T-helper 17 cell (primary cell): ENCODE measurements at regions not wholly inside any gene's neighbourhood (a gene's known extent, or its start where the extent isn't known, plus 50 kb on each side); places are given as distances from the start of the nearest gene placed in this dataset.
"Not testable (repeated sequence)": the region's sequence is repeated elsewhere in the genome, so short reads cannot be mapped to it uniquely, and the experiment has no call there.

Experiments
- ATAC-seq: fragments of 150-1000 bp; cut with Tn5 transposase; 2 replicates; pipeline ENCODE4 v1.10.0; 2021; ENCODE audit warnings: mild to moderate bottlenecking, moderate library complexity
- DNase-seq, 3 donors: peaks; one replicate each; pipeline versions ENCODE4 v3.0.0 to v3.0.0-alpha.2; 2020 to 2021
- H3K9me3 ChIP-seq: one replicate; pipeline ENCODE4 v1.7.0; 2013; ENCODE audit warnings: low read length, mild to moderate bottlenecking; ENCODE audit not compliant: control insufficient read depth, poor library complexity, severe bottlenecking
- H3K27ac Mint-ChIP-seq: one replicate; pipeline ENCODE4 v1.8.0; 2022; ENCODE audit warnings: mild to moderate bottlenecking, moderate library complexity, mixed read lengths
- H3K27me3 Mint-ChIP-seq: one replicate; pipeline ENCODE4 v1.8.0; 2022; ENCODE audit warnings: mixed read lengths
- H3K36me3 Mint-ChIP-seq: one replicate; pipeline ENCODE4 v1.8.0; 2022; ENCODE audit warnings: low read depth, mixed read lengths
- H3K4me1 Mint-ChIP-seq: one replicate; pipeline ENCODE4 v1.8.0; 2022; ENCODE audit warnings: mild to moderate bottlenecking, mixed read lengths
- H3K4me3 Mint-ChIP-seq: one replicate; pipeline ENCODE4 v1.8.0; 2022; ENCODE audit warnings: mild to moderate bottlenecking, moderate library complexity, mixed read lengths

GRCh38 chr6:27854421-27854820, 57.8 kb downstream of the OR2B2 start:
- no peaks in the 10 kb centered on the region for H3K4me1 Mint-ChIP-seq
- no peak for DNase-seq
- H3K27ac Mint-ChIP-seq = no peak overlapping the region

DNA sequence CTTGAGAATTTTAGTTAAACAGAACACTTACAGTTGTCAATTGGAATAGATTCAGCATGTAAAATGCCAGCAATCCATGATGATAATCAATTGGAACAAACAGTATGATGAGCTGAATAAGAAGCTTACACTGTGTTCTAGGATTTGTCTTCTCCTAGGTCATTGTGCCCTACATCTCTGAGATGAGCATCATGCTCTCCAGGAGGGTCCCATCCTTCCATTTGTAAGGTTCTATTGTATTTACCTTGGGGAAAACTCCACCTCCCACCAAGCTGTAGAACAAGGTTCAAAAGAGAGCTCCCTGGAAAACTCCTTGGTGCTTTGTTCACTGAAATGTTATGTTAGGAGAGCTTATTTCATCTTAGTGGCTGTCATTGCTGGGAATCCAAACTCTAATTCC, 60.8 kb downstream of the OR2B2 start:
- no peak for DNase-seq
- peaks cover 10% of the 10 kb centered on the region for H3K27me3 Mint-ChIP-seq
- no peak overlapping the region for H3K27ac Mint-ChIP-seq
- no peaks in the 10 kb centered on the region for H3K4me1 Mint-ChIP-seq
- H3K36me3 Mint-ChIP-seq = no peaks in the 10 kb centered on the region
- H3K9me3 ChIP-seq = no peaks in the 10 kb centered on the region
- no peak overlapping the region for H3K4me3 Mint-ChIP-seq
- ATAC-seq = no peak

More at GRCh38 chr6:27854421-27854820, 57.8 kb downstream of the OR2B2 start:
- peaks cover 4% of the 10 kb centered on the region for H3K27me3 Mint-ChIP-seq
- H3K36me3 Mint-ChIP-seq = no peaks in the 10 kb centered on the region
- ATAC-seq = no peak
- H3K9me3 ChIP-seq = no peaks in the 10 kb centered on the region
- H3K4me3 Mint-ChIP-seq = no peak overlapping the region

DNA sequence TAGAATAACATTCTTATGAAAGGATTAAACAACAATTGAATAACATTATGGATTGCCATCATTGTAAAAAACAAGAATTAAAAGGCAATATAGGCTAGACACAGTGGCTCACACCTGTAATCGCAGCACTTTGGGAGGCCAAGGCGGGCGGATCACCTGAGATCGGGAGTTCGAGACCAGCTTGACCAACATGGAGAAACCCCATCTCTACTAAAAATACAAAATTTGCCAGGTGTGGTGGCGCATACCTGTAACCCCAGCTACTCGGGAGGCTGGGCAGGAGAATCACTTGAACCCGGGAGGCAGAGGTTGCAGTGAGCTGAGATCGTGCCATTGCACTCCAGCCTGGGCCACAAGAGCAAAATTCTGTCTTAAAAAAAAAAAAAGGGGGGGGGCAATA, 63.2 kb downstream of the OR2B2 start:
- H3K4me1 Mint-ChIP-seq, ATAC-seq, H3K27ac Mint-ChIP-seq, DNase-seq, H3K4me3 Mint-ChIP-seq, H3K9me3 ChIP-seq, H3K36me3 Mint-ChIP-seq: not testable (repeated sequence)
- peaks cover 10% of the 10 kb centered on the region for H3K27me3 Mint-ChIP-seq

- ATAC-seq = no peak
These were observed 64.5 kb downstream of the OR2B2 start for GRCh38 chr6:27847706-27848105.

GRCh38 chr6:27840572-27840971, 71.6 kb downstream of the OR2B2 start:
- H3K9me3 ChIP-seq = no peaks in the 10 kb centered on the region
- no peak for DNase-seq
- Mint-ChIP-seq H3K27me3 (peaks cover 13% of the 10 kb centered on the region), H3K27ac (no peak overlapping the region), H3K36me3 (peaks cover 2% of the 10 kb centered on the region), H3K4me1 (peaks cover 15% of the 10 kb centered on the region), H3K4me3 (no peak overlapping the region)
- ATAC-seq = no peak

More at GRCh38 chr6:27847706-27848105, 64.5 kb downstream of the OR2B2 start:
- H3K36me3 Mint-ChIP-seq = no peaks in the 10 kb centered on the region
- H3K4me3 Mint-ChIP-seq = no peak overlapping the region
- no peak overlapping the region for H3K27ac Mint-ChIP-seq
- peaks cover 10% of the 10 kb centered on the region for H3K27me3 Mint-ChIP-seq
- H3K9me3 ChIP-seq = no peaks in the 10 kb centered on the region
- H3K4me1 Mint-ChIP-seq = no peaks in the 10 kb centered on the region
- DNase-seq = no peak

GRCh38 chr6:27839626-27840475, 72.3 kb downstream of the OR2B2 start:
- Mint-ChIP-seq H3K27ac (no peak overlapping the region), H3K4me3 (no peak overlapping the region), H3K4me1 (peaks cover 19% of the 10 kb centered on the region), H3K27me3 (peaks cover 13% of the 10 kb centered on the region), H3K36me3 (peaks cover 2% of the 10 kb centered on the region)
- DNase-seq (no peak), ATAC-seq (no peak)
- H3K9me3 ChIP-seq = no peaks in the 10 kb centered on the region

GRCh38 chr6:27838945-27839625, 73.1 kb downstream of the OR2B2 start:
- Mint-ChIP-seq H3K27me3 (peaks cover 13% of the 10 kb centered on the region), H3K4me1 (peaks cover 20% of the 10 kb centered on the region), H3K4me3 (no peak overlapping the region), H3K36me3 (peaks cover 2% of the 10 kb centered on the region), H3K27ac (no peak overlapping the region)
- ATAC-seq (peak; percentile 1), DNase-seq (no peak)
- no peaks in the 10 kb centered on the region for H3K9me3 ChIP-seq

DNA sequence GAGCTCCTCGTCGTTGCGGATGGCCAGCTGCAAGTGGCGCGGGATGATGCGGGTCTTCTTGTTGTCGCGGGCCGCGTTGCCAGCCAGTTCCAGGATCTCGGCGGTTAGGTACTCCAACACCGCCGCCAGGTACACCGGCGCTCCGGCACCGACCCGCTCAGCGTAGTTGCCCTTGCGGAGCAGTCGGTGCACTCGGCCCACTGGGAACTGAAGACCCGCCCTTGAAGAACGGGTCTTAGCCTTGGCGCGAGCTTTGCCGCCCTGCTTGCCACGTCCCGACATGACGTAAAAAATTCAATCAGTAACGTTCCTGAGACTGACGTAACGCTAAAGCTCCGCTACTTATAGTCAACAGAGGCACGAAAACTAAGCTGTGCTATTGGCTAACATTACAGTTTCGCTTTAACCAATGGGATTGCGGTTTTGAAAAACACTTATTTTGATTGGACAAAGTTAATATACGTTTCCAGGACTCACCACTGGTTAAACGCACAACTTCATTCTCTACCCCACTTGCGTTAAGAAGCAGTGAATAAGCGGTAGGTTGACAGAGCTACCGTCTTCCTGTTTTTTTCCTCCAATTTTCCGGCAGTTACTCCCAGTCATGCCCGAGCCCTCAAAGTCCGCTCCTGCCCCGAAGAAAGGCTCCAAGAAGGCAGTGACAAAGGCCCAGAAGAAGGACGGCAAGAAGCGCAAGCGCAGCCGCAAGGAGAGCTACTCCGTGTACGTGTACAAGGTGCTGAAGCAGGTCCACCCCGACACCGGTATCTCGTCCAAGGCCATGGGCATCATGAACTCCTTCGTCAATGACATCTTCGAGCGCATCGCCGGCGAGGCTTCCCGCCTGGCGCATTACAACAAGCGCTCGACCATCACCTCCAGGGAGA, 73.9 kb downstream of the OR2B2 start:
- peaks cover 20% of the 10 kb centered on the region for H3K4me1 Mint-ChIP-seq
- DNase-seq (peak; percentile 65 to 73 (median 66)), ATAC-seq (peak; percentile 80)
- no peak overlapping the region for H3K27ac Mint-ChIP-seq
- H3K27me3 Mint-ChIP-seq = peaks cover 13% of the 10 kb centered on the region
- H3K4me3 Mint-ChIP-seq = no peak overlapping the region
- peaks cover 2% of the 10 kb centered on the region for H3K36me3 Mint-ChIP-seq
- no peaks in the 10 kb centered on the region for H3K9me3 ChIP-seq

GRCh38 chr6:27837625-27838057, 74.6 kb downstream of the OR2B2 start:
- Mint-ChIP-seq H3K27ac (no peak overlapping the region), H3K4me1 (peaks cover 20% of the 10 kb centered on the region), H3K36me3 (peaks cover 2% of the 10 kb centered on the region), H3K4me3 (no peak overlapping the region), H3K27me3 (peaks cover 13% of the 10 kb centered on the region)
- DNase-seq (no peak), ATAC-seq (peak; percentile 38)
- no peaks in the 10 kb centered on the region for H3K9me3 ChIP-seq

DNA sequence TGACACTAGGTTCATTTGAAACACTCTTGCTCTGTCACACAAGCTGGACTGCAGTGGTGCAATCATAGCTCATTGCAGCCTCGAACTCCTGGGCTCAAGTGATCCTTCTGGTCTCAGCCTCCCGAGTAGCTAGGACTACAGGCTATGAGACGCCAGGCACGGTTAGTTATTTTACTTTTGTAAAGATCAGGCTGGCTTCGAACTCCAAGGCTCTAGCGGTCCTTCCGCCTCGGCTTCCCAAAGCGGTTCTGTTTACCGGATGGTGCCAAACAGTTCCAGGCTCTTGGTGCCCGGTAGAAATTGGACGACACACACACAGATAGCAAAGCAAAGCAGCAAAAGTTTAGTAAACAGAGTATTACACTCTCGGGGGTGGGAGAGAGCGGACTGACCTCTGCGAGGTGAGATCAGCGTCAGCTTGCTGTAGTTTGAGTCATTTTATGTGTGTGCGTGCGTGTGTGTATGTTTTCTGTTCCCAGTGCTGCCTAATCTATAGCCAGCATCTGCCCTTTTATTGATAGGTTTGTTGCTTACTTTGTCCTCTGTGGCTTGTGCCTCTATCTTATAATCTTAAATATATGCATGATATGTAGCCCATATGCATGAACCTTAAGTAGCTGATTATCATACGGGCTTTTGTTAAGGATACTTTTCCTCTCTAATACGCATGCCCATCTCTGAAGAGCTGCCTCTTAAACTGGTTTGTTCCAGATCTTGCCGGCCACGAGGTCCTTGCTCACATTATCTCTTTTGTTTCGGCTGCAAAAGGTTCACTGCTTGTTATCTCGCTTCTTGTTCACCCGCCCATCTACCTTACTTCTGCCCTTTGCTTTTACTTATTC, 75.2 kb downstream of the OR2B2 start:
- ATAC-seq = peak; percentile 41
- Mint-ChIP-seq H3K27ac (no peak overlapping the region), H3K36me3 (peaks cover 2% of the 10 kb centered on the region), H3K4me3 (no peak overlapping the region), H3K27me3 (peaks cover 10% of the 10 kb centered on the region), H3K4me1 (peaks cover 20% of the 10 kb centered on the region)
- peak in 2 of 3 donors; percentile 29 to 37 for DNase-seq
- H3K9me3 ChIP-seq = no peaks in the 10 kb centered on the region

DNA sequence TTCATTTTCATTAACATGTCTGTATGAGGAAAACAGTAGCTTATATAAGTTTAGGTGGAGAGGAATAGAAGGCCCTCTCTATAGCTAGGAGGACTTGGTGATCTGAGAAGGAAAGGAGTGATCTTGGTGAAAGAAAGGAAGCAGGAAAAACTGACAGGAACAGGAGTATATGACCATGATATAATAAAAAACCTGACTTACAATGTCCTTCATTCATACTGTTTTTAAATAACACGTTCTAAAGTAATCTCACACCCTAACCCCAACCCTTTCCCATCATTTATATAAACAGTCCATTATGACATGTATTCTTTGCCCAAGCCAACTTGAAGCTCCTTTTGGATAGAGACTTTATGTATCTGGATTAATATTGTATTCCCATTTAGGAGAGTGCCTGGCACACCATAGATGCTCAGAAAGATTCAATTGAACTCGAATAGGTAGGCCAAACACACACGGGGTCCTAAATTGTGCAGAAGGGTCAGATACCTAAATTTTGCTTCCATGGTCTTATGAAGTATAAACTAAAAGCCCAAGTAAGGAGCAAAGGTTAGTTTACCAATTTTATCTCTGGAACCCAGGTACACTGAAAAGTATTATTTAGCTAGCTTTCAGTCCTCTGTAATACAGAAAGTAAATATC, 75.9 kb downstream of the OR2B2 start:
- no peak overlapping the region for H3K27ac Mint-ChIP-seq
- H3K4me3 Mint-ChIP-seq = no peak overlapping the region
- no peaks in the 10 kb centered on the region for H3K36me3 Mint-ChIP-seq

More for the DNA sequence above, 75.9 kb downstream of the OR2B2 start:
- H3K9me3 ChIP-seq = no peaks in the 10 kb centered on the region
- DNase-seq (no peak), ATAC-seq (no peak)
- H3K27me3 Mint-ChIP-seq = peaks cover 6% of the 10 kb centered on the region
- H3K4me1 Mint-ChIP-seq = peaks cover 21% of the 10 kb centered on the region
